ENCODE measurements at regions not wholly inside any gene's neighbourhood (a gene's known extent, or its start where the extent isn't known, plus 50 kb on each side); places are given as distances from the start of the nearest gene placed in this dataset.

GRCh38 chr21:41653243-41653953 lies 113.5 kb downstream of the RIPK4 start:
- no peaks in the 10 kb centered on the region for H4K20me1 ChIP-seq (ENCODE audit: insufficient read depth, low read length)
- CTCF ChIA-PET (ENCODE audit: low intra/inter-chr PET ratio, low total read pairs) = no interaction called here
- no peaks in the 10 kb centered on the region for H3K4me1 ChIP-seq (ENCODE audit: insufficient read depth, low read length)
- no peak overlapping the region for H3K4me2 ChIP-seq (ENCODE audit: low read depth, low read length)
- in situ Hi-C loops (cut with HindIII; ENCODE audit: extremely low pct_ligation_motif_present, low pct_unique_long_range_greater_than_20kb) = no loop called here
- H3K9me3 ChIP-seq (ENCODE audit: low read length) = no peaks in the 10 kb centered on the region
- POLR2A ChIA-PET = no interaction called here
- no peak overlapping the region for H3K4me3 ChIP-seq (replicated peaks in 1 of 3; ENCODE audit: insufficient read depth in 1 of 3, low read depth in 2 of 3, low read length in 3 of 3)
- intact Hi-C loops (cut with micrococcal nuclease; ENCODE audit: unreplicated experiment) = no loop called here
- H2AFZ ChIP-seq (ENCODE audit: low read length) = no peak overlapping the region
- H3K79me2 ChIP-seq (ENCODE audit: insufficient read depth, low read length) = no peaks in the 10 kb centered on the region
- H3K9ac ChIP-seq (ENCODE audit: insufficient read depth, low read depth, low read length) = no peak overlapping the region
- WGBS (ENCODE audit: low lambda C conversion rate) = 40% methylated on average over 9 of the region's 13 CpGs
- H3K36me3 ChIP-seq (replicated peaks in 1 of 2; ENCODE audit: control insufficient read depth in 1 of 2, insufficient read depth in 2 of 2, low read length in 2 of 2) = no peaks in the 10 kb centered on the region
- FAIRE-seq (no peak), ATAC-seq (no peak), DNase-seq (ENCODE audit: low spot score) (no peak)
- BruUV-seq (replicated peaks) = no TSS peak
- H3K27ac ChIP-seq (ENCODE audit: extremely low read length, insufficient read depth, low read length) = no peak overlapping the region
- peaks cover 2 to 21% of the 10 kb centered on the region in 2 experiments; a peak in 3 of 5 replicates for H3K27me3 ChIP-seq (ENCODE audit: control insufficient read depth in 1 of 2, insufficient read depth in 2 of 2, low read length in 2 of 2)
- TF ChIP-seq ZNF451 (CRISPR knock-in tag; IDR thresholded peaks at IDR 0.05) (no peak), EHMT2 (IDR thresholded peaks at IDR 0.05; ENCODE audit: borderline replicate concordance, low read depth, low read length) (no peak), AHDC1 (CRISPR knock-in tag; IDR thresholded peaks at IDR 0.05; ENCODE audit: borderline replicate concordance) (no peak), AKAP8 (CRISPR knock-in tag; IDR thresholded peaks at IDR 0.05) (no peak), RAD21 (CRISPR knock-in tag; IDR thresholded peaks at IDR 0.05) (no peak), ZFYVE20 (CRISPR knock-in tag; IDR thresholded peaks at IDR 0.05; ENCODE audit: borderline replicate concordance, low read depth) (no peak), MYPOP (CRISPR knock-in tag; IDR thresholded peaks at IDR 0.05) (no peak), HINFP (CRISPR knock-in tag; IDR thresholded peaks at IDR 0.05; ENCODE audit: low read depth) (no peak), HIC2 (CRISPR knock-in tag; IDR thresholded peaks at IDR 0.05; ENCODE audit: low read depth) (no peak), ZNF557 (CRISPR knock-in tag; IDR thresholded peaks at IDR 0.05) (no peak), ZBTB2 (CRISPR knock-in tag; IDR thresholded peaks at IDR 0.05; ENCODE audit: low read depth) (no peak)

All from HepG2 (cell line).